HG03469 (cell line): ENCODE measurements at regions not wholly inside any gene's neighbourhood (a gene's known extent, or its start where the extent isn't known, plus 50 kb on each side); places are given as distances from the start of the nearest gene placed in this dataset.

Source experiments
- ATAC-seq: cut with Tn5 transposase; IDR thresholded peaks from one replicate; pipeline ENCODE4 v1.9.1; 2021; ENCODE audit warnings: mild to moderate bottlenecking, moderate library complexity, moderate number of reproducible peaks; ENCODE audit not compliant: unreplicated experiment

- no peak for ATAC-seq
Observed at GRCh38 chr4:126697748-126698147, 935.0 kb upstream of the INTU start.

DNA sequence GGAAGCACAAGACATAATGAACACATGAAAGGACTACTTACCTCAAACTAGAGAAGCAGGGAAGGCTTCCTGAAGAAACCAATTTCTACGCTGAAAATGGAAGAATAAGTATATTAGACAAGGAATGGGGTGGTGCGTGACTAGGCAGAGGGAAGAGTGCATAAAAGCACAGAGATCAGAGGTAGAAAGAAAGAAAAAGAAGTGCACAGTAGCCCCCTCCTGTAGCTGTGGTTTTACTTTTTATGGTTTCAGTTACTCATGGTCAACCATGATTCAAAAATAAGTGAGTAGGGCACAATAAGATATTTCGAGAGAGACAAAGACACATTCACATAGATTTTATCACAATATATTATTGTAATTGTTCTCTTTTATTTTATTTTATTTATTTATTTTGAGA lies 934.5 kb upstream of the INTU start:
- no peak for ATAC-seq

- ATAC-seq = no peak
Observed at GRCh38 chr4:126701756-126702155, 931.0 kb upstream of the INTU start.

DNA sequence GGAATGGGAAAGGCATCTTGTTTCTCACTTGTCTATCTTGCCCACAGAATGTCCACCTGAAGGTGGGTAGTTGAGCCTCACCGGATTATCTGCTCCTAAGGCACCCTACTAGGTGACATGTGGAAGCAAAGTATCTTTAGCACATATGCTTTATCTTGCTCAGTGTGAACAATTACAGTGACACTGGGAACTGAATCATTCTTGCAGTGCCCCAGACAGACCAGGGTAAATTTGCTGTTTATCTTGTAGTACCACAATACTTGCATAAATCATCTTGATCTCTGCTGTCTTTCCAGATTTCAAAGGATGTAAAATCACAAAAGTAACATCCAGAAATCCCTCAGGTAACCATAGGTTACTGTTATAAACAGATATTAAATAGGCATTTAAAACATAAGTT lies 930.0 kb upstream of the INTU start:
- no peak for ATAC-seq

DNA sequence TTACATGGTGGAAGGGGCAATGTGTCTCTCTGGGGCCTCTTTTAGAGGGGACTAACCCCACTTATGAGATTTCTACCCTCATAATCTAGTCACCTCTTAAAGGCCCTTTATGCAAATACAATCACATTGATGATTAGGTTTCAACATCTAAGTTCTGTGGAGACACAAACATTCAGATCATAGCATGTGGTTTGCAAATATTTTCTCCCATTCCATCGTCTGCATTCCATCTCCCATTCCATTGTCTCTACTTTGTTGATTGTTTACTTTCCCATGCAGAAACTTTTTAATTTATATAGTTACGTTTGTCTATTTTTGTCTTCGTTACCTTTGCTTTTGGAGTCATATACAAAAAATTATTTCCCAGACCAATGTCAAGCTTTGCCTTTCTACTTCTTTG lies 927.5 kb upstream of the INTU start:
- no peak for ATAC-seq

DNA sequence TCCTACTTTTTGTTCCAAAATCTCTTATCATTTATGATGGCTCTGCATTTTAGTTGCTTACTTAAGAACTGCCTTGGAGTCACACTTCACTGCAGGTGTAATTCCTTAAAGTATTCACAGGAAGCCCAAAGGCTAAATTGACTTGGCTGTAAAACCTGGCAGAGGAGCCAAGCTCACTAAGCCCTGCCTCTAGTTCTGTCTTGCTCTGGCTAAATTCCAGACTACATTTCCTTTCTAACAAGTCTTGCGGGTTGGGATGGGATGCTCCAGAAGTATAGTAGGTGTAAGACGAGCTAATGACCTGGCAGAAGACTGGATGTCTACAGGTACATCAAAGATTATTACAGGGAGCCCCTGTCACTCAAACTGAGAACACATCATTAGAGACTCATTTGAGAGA lies 924.0 kb upstream of the INTU start:
- no peak for ATAC-seq

DNA sequence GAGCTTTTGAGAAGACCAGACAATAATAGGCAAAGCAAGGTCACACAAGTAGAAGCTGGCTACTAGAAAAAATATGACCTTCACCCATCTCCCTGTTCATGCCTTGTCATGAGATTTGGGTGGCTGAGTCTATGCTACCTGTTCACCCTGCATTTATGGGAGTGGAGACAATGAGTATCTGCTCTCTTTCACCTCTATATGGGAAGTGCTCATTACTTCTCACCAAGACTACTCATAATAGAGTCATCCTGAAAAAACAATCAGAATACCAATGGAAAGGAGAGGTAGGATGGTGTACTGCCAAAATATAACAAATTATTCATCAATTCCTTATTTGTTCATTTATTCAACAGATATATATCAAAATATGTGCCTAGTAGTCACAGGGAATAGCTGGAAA lies 921.8 kb upstream of the INTU start:
- no peak for ATAC-seq

GRCh38 chr4:126715067-126715466 lies 917.7 kb upstream of the INTU start:
- no peak for ATAC-seq

DNA sequence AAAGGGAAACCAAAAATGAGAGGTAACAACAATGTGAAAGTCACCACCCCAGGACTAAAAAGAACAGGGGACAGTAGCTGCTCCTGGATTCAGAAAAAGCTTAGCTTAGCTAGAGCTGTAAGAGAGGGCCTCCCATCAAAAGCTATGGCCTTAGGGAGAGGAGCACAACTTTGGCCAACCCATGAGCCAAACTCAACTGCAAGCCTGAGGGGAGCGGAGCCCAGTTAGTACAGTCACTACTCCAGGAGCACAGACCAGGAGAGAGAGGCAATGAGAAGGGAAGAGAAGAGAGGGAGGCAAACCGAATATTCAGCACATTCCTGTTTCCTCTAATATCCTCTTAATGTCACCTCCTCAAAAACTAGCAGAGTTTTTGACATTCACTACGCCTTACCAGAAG lies 917.1 kb upstream of the INTU start:
- ATAC-seq = no peak

DNA sequence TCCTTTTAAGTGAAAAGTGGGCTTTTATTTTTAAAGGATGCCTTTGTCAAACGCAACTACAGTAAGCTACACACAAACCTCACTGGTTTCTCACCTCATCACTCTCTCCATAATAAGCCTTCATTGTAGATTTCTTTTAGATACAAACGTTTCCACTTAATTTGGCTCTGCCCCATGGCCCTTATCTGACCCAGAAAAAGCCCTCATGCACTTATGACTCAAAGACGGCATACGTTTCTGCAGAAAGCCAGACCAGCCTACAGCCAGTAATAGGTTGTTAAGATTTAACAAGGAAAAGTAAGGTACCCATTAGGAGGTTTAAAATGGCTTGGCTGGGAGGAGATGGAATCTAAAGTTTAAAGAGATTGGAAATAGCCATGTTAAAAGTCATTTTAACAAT lies 914.6 kb upstream of the INTU start:
- no peak for ATAC-seq

- no peak for ATAC-seq
Observed at GRCh38 chr4:126719852-126720251, 912.9 kb upstream of the INTU start.

DNA sequence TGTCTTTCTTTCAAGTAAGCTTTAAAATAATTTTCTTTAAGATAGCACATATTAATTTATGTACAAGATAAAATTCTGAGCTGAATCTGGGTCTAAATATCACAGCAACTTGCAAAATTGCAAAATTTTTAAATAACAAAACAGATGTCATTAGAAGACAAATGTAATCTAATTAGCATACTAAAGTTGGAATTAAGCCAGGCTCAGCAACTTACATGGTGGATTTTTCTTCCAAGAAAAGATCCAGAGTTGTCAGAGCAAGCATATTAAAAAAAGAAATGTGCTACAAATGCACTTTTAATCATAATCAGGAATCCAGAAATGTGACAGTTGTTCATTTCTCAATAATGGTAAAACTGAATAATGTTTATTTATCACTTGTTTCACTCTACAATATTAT lies 906.9 kb upstream of the INTU start:
- no peak for ATAC-seq

- no peak for ATAC-seq
Observed at GRCh38 chr4:126727461-126727860, 905.3 kb upstream of the INTU start.

- ATAC-seq = no peak
Observed at GRCh38 chr4:126731062-126731461, 901.7 kb upstream of the INTU start.

- no peak for ATAC-seq
Observed at GRCh38 chr4:126733301-126733700, 899.5 kb upstream of the INTU start.

- ATAC-seq = no peak
Observed at GRCh38 chr4:126734465-126734864, 898.3 kb upstream of the INTU start.

GRCh38 chr4:126735294-126736132 lies 897.2 kb upstream of the INTU start:
- ATAC-seq = no peak

DNA sequence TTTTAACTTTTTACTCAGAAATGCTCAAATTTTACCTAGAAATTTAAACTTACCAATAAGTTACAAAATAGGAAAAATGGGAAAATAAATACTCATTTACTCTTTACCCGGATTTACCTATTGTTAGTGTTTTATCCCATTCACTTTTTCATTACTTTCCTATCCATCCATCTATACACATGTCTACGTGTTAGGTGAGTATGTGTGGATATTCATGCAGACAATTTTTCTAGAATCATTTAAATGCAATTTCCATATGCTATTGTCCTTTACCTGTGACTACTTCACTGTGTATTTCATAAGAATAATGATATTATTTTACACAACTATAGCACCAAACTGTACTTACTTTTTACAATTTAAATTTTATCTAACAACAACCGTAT lies 896.6 kb upstream of the INTU start:
- no peak for ATAC-seq

DNA sequence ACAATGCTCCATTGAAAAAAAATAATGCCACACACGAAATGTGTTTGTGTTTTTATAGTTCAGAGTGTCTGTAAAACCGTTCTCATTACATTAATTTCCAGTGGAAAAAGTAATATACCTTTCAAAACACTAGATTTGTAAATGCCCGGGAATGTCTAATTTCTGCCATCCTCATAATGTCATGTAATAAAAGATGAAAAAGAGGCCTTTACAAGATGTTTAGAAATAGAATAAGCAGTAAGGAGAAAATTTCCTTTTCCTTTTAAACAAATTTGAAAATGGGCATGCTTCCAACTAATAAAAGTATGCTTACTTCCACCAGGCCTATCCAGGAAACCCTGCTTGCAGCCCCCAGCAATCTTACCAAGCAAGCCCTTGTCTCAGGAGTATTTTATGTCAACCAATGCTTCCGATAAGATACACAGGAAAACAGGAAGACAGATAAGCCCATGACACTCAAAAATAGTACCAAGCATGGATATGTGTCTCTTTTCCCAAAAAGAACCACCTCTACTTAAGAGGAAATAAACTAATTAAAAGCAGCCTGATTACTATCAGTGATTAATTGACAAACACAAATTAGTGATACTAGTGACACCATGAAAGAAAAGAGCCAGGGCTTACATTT lies 894.7 kb upstream of the INTU start:
- ATAC-seq = no peak

- no peak for ATAC-seq
Observed at GRCh38 chr4:126738527-126738923, 894.2 kb upstream of the INTU start.

GRCh38 chr4:126738926-126739325 lies 893.8 kb upstream of the INTU start:
- ATAC-seq = no peak

- ATAC-seq = no peak
Observed at GRCh38 chr4:126740687-126741086, 892.1 kb upstream of the INTU start.

- ATAC-seq = no peak
Observed at GRCh38 chr4:126742048-126742447, 890.7 kb upstream of the INTU start.
